Epithelial cell of esophagus (primary cell): ENCODE measurements at regions not wholly inside any gene's neighbourhood (a gene's known extent, or its start where the extent isn't known, plus 50 kb on each side); places are given as distances from the start of the nearest gene placed in this dataset.

Experiments used
- DNase-seq: peaks from one replicate; pipeline ENCODE4 v3.0.0; 2010; ENCODE audit warnings: low read depth
- H3K4me3 ChIP-seq: 2 replicates; pipeline ENCODE4 v1.5.1; 2011; ENCODE audit warnings: mild to moderate bottlenecking, low read length, control low read depth
- TF ChIP-seq, protein P1 (sequence below): IDR thresholded peaks from 2 replicates; pipeline ENCODE4 v1.5.1; 2011; ENCODE audit warnings: low read depth, mild to moderate bottlenecking, low read length, control low read depth, inconsistent platforms; ENCODE audit not compliant: insufficient read depth; ENCODE audit errors: missing control alignments

DNA sequence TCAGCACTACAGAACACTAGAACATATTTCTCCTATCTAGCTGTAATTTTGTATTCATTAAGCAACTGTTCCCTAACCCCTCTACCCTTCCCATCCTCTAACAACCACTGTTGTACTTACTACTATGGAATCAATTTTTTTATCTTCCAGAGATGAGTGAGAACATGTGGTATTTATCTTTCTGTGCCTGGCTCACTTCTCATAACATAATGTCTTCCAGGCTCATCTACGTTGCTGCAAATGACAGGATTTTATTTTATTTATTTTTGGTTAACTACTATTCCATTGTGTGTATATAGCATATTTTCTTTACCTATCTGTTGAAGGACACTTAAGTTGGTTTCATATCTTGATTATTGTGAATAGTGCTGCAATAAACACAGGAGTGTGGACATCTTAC lies 200.9 kb upstream of the CHRM2 start:
- DNase-seq = no peak
- H3K4me3 ChIP-seq = no peak overlapping the region
- TF ChIP-seq, protein P1, sequence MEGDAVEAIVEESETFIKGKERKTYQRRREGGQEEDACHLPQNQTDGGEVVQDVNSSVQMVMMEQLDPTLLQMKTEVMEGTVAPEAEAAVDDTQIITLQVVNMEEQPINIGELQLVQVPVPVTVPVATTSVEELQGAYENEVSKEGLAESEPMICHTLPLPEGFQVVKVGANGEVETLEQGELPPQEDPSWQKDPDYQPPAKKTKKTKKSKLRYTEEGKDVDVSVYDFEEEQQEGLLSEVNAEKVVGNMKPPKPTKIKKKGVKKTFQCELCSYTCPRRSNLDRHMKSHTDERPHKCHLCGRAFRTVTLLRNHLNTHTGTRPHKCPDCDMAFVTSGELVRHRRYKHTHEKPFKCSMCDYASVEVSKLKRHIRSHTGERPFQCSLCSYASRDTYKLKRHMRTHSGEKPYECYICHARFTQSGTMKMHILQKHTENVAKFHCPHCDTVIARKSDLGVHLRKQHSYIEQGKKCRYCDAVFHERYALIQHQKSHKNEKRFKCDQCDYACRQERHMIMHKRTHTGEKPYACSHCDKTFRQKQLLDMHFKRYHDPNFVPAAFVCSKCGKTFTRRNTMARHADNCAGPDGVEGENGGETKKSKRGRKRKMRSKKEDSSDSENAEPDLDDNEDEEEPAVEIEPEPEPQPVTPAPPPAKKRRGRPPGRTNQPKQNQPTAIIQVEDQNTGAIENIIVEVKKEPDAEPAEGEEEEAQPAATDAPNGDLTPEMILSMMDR = no peak

DNA sequence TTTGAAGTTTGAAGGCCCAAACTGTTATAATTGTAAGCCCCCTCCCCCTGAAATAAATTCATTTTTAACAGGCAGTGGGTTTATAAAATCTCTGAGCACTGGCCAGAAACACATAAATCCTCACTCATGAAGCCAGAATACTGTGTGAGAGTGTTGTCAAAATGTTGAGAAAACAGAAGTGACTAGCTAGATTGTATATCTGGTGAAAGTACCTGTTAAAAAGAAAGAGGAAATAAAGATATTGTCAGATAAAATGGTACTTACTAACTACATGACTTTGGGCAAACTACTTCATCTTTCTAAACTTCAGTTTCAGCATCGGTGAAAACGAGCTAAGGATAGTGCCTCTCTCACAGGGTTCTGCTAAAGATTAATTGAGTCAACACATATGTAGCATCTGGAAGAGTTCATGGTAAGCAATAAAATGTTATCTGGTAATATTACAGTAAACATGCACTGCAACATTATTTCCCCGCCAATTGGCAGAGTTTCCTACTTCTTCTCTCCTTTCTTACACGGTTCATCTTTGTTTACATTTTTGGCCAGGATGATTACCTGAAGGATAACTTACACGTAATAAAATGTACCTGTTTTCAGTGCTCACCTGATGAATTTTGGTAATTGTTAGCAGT lies 202.5 kb upstream of the CHRM2 start:
- TF ChIP-seq, protein P1 = no peak
- no peak for DNase-seq
- no peak overlapping the region for H3K4me3 ChIP-seq

DNA sequence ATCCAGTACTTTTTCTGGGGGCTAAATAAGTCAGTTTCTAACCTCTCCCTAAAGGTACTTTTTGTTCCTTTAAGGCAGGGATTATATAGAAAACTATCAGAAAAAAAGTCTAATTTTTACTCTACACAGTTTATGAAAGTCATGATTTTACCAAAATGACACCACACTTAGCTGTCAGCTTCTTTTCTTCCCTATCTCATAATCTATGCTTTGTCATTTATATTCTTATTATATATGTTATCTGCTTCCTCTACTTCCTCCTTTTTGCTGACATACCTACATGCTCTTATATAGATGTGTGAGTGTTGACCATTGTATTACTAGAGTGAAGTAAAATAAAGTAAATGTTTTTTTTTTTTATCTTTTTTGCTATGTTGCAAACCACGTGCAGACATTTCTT lies 203.9 kb upstream of the CHRM2 start:
- TF ChIP-seq, protein P1 = no peak
- H3K4me3 ChIP-seq = no peak overlapping the region
- DNase-seq = no peak

DNA sequence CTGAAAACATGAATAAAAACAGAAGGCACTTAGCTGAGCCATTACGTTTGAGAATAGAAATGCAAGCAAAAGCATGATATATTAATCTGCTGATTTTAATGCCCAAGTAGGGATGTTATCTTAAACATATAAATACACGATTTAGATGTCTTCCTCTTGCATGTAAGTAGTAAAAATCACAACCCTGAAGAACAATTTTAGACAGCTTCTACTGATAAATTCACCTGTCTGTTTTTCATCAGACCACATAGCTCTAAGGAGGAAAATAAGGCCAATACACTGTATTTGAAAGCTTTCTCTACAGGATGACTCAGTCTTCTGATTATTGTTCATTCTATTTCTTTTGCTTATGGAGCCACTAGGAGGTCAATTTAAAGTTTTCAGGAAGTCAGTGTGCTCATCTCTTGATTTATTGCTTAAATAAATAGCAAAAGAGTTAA lies 210.9 kb upstream of the CHRM2 start:
- H3K4me3 ChIP-seq = no peak overlapping the region
- DNase-seq = no peak
- TF ChIP-seq, protein P1 = no peak

DNA sequence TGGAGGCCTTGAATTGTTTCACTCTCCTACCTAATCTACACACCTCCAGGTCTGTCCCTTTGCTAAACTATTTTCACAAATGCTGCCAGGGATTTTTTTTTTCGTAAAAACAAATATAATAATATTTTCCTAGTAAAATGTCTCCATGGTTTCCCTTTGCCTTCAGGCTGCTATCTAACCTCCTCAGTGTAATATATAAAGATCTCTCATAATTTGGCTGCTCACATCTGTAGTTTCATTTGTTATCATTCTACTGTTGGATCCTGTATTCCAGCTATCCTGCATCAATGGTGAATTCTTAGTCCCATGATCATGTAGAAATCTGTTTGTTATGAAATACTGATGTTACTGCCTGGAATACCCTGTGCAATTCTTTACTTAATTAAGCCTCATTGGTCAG lies 211.9 kb upstream of the CHRM2 start:
- DNase-seq = no peak
- TF ChIP-seq, protein P1 = no peak
- no peak overlapping the region for H3K4me3 ChIP-seq

DNA sequence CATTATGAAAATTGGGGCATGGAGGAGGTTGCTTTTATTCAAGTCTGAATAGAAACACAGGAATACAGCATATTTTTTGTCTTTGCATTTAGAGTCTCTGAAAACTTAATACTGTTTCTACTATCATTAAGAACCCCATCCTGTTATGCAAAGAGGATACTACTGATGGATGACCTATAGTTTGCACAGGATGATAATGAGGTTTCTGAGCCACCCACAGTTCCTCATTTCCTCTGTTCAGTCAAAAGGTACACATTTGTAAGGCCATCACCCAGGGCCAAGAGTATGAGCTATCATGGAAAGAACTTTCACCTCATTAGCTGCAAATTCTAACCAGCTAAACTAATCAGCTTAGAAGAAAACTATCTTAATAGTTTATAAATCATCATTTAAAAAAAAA lies 213.0 kb upstream of the CHRM2 start:
- H3K4me3 ChIP-seq = no peak overlapping the region
- DNase-seq = no peak
- TF ChIP-seq, protein P1 = no peak

DNA sequence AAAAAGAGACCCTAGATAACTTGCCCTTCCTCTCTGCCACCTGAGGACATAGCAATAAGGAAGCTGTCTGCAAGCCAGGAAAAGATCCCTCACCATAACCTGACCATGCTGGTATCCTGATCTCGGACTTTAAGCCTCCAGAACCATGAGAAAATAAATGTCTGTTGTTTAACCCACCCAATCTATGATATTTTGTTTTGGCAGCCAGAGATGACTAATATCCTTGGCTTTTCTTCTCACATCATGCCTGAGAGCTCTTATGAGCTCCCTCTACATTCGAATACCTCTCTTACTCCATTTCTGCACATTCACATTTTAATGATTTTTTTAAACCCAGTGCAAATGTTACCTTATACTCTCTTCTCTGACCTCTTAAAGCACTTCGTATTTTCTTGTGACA lies 214.0 kb upstream of the CHRM2 start:
- DNase-seq = no peak
- TF ChIP-seq, protein P1 = no peak
- no peak overlapping the region for H3K4me3 ChIP-seq
